Endothelial cell of umbilical vein (primary cell): ENCODE measurements at regions not wholly inside any gene's neighbourhood (a gene's known extent, or its start where the extent isn't known, plus 50 kb on each side); places are given as distances from the start of the nearest gene placed in this dataset.

Experiments used
- BruUV-seq: library from RNA; stranded (reverse); fragments of 400-500 nt; replicated peaks from 2 replicates; lab custom pipeline; 2021; lab: Mats Ljungman, UMichigan
- CTCF ChIA-PET: fragments of 300-600, 350-600 bp; sonication (Branson Sonifier 250); formaldehyde crosslinking; loops from one replicate; lab custom pipeline; 2021; ENCODE audit warnings: antibody characterized with exemption, inconsistent platforms; lab: Charles Lee
- POLR2A ChIA-PET: fragments of 300-600, 350-600 bp; sonication (Branson Sonifier 250); formaldehyde crosslinking; loops from one replicate; lab custom pipeline; 2021; ENCODE audit warnings: antibody characterized with exemption, inconsistent platforms; lab: Charles Lee
- DNase-seq: peaks from one replicate; pipeline ENCODE4 v3.0.0-alpha.2; 2011; ENCODE audit warnings: low read depth, low spot score
- FAIRE-seq: peaks from 2 replicates; lab custom pipeline; 2011; peaks lifted over from hg19 to GRCh38; lab: Jason Lieb, UNC
- H2AFZ ChIP-seq: 2 replicates; pipeline ENCODE4 v1.6.0; 2012; ENCODE audit warnings: low read depth, low read length, control low read depth, inconsistent platforms
- H3K27ac ChIP-seq: 2 replicates; pipeline ENCODE4 v1.5.1; 2011; ENCODE audit warnings: low read depth, mild to moderate bottlenecking, control low read depth, low read length, moderate library complexity; ENCODE audit not compliant: insufficient read depth
- H3K27me3 ChIP-seq, 2 experiments: 2 replicates each; pipeline versions ENCODE4 v1.6.0 to v1.6.1; 2011; ENCODE audit warnings: low read length in 2 of 2, mixed read lengths in 1 of 2; ENCODE audit not compliant: control insufficient read depth in 2 of 2, insufficient read depth in 2 of 2
- H3K36me3 ChIP-seq, 2 experiments: 2 replicates in 1 of 2; 3 replicates in 1 of 2; pipeline ENCODE4 v1.5.1; 2011; ENCODE audit warnings: low read length in 2 of 2, mild to moderate bottlenecking in 1 of 2, moderate library complexity in 1 of 2; ENCODE audit not compliant: control insufficient read depth in 2 of 2, insufficient read depth in 2 of 2; ENCODE audit errors: extremely low read depth in 1 of 2
- H3K4me1 ChIP-seq: 3 replicates; pipeline ENCODE4 v1.5.1; 2011; ENCODE audit warnings: mild to moderate bottlenecking, low read length; ENCODE audit not compliant: control insufficient read depth, insufficient read depth; ENCODE audit errors: extremely low read depth
- H3K4me2 ChIP-seq: 2 replicates; pipeline ENCODE4 v1.6.1; 2011; ENCODE audit warnings: low read length, control low read depth, mixed read lengths; ENCODE audit not compliant: insufficient read depth
- H3K4me3 ChIP-seq, 3 experiments: fragments of 200-600 bp in 1 of 3; sonication (generic), shearing (Covaris generic) in 1 of 3; replicated peaks in 1 of 3; 2 replicates each; pipeline ENCODE4 v1.5.1; 2011 to 2016; ENCODE audit warnings: control low read depth in 3 of 3, low read length in 3 of 3, mild to moderate bottlenecking in 2 of 3, inconsistent platforms in 1 of 3, low read depth in 1 of 3, moderate library complexity in 1 of 3; ENCODE audit not compliant: insufficient read depth in 1 of 3
- H3K79me2 ChIP-seq: 2 replicates; pipeline ENCODE4 v1.6.0; 2012; ENCODE audit warnings: low read length, inconsistent platforms; ENCODE audit not compliant: control insufficient read depth, insufficient read depth
- H3K9ac ChIP-seq: replicated peaks from 2 replicates; pipeline ENCODE3; 2011; ENCODE audit warnings: low read length, control low read depth; ENCODE audit not compliant: insufficient read depth; ENCODE audit errors: extremely low read depth
- H3K9me1 ChIP-seq: replicated peaks from 3 replicates; pipeline ENCODE4 v1.6.0; 2011; ENCODE audit warnings: mild to moderate bottlenecking, low read length; ENCODE audit not compliant: control insufficient read depth, insufficient read depth; ENCODE audit errors: extremely low read depth
- H3K9me3 ChIP-seq: replicated peaks from 2 replicates; pipeline ENCODE4 v1.5.1; 2012; ENCODE audit warnings: low read length, inconsistent platforms; ENCODE audit not compliant: control insufficient read depth, insufficient read depth
- H4K20me1 ChIP-seq: replicated peaks from 2 replicates; pipeline ENCODE3; 2011; ENCODE audit warnings: mild to moderate bottlenecking, low read length; ENCODE audit not compliant: control insufficient read depth, insufficient read depth; ENCODE audit errors: extremely low read depth
- CTCF ChIP-seq, 2 donors: IDR thresholded peaks; 1 replicate in 1 of 2; 2 replicates in 1 of 2; pipeline ENCODE4 v1.5.1; 2011; ENCODE audit warnings: low read length in 2 of 2, mild to moderate bottlenecking in 2 of 2, moderate library complexity in 2 of 2, control low read depth in 1 of 2, inconsistent platforms in 1 of 2, low read depth in 1 of 2; ENCODE audit not compliant: insufficient read depth in 1 of 2; ENCODE audit errors: extremely low read depth in 1 of 2
- EZH2 ChIP-seq: IDR thresholded peaks from 2 replicates; pipeline ENCODE4 v1.6.1; 2012; ENCODE audit warnings: borderline replicate concordance, low read depth, mild to moderate bottlenecking, moderate library complexity, low read length, inconsistent platforms; ENCODE audit not compliant: severe bottlenecking
- FOS ChIP-seq: IDR thresholded peaks from 2 replicates; pipeline ENCODE4 v1.6.1; 2011; ENCODE audit warnings: mild to moderate bottlenecking, low read length, moderate library complexity, borderline replicate concordance; ENCODE audit not compliant: insufficient read depth
- GATA2 ChIP-seq: IDR thresholded peaks from 2 replicates; pipeline ENCODE4 v1.7.0; 2011; ENCODE audit warnings: low read depth, mild to moderate bottlenecking, moderate library complexity, mixed read lengths, low read length; ENCODE audit not compliant: insufficient read length, insufficient read depth
- JUN ChIP-seq: IDR thresholded peaks from 2 replicates; pipeline ENCODE4 v1.6.1; 2011; ENCODE audit warnings: borderline replicate concordance, low read depth; ENCODE audit not compliant: insufficient read length, insufficient read depth
- MYC ChIP-seq: IDR thresholded peaks from one replicate; pipeline ENCODE4 v1.6.1; 2011; ENCODE audit warnings: mild to moderate bottlenecking, low read depth, low read length
- POLR2A ChIP-seq: IDR thresholded peaks from 2 replicates; pipeline ENCODE4 v1.6.1; 2012; ENCODE audit warnings: low read depth, mild to moderate bottlenecking, control low read depth, low read length
- POLR2AphosphoS5 ChIP-seq: IDR thresholded peaks from 2 replicates; pipeline ENCODE4 v1.6.1; 2012; ENCODE audit warnings: low read depth, mild to moderate bottlenecking, control low read depth, low read length, moderate library complexity; ENCODE audit not compliant: insufficient read depth
- dilution Hi-C: fragments of 300-500 bp; cut with MboI; formaldehyde crosslinking; loops from one replicate; pipeline ENCODE4 v1.15.0; 2019; ENCODE audit warnings: low sequenced_read_pairs; ENCODE audit not compliant: extremely low pct_ligation_motif_present
- intact Hi-C: fragments of 100-400 bp; cut with micrococcal nuclease; formaldehyde crosslinking; loops from one replicate; pipeline ENCODE4 v1.10.0; 2022
- TF ChIP-seq, protein P1 (sequence below): IDR thresholded peaks from 2 replicates; pipeline ENCODE4 v1.6.1; 2011; ENCODE audit not compliant: insufficient read depth, insufficient read length

- H3K36me3 ChIP-seq, result no peaks in the 10 kb centered on the region
- no peak overlapping the region for H3K9ac ChIP-seq
- DNase-seq (no peak), FAIRE-seq (no peak)
- no peak overlapping the region for H3K4me2 ChIP-seq
- ChIA-PET POLR2A (no interaction called here), CTCF (no interaction called here)
- no peak overlapping the region for H3K4me3 ChIP-seq
- H3K4me1 ChIP-seq, result no peaks in the 10 kb centered on the region
- no peaks in the 10 kb centered on the region for H3K9me1 ChIP-seq
- no peak overlapping the region for H2AFZ ChIP-seq
- intact Hi-C loops (no loop called here), dilution Hi-C loops (no loop called here)
- TF ChIP-seq POLR2A, result no peak
- TF ChIP-seq FOS, result no peak
- TF ChIP-seq POLR2AphosphoS5, result no peak
- TF ChIP-seq, protein P1, sequence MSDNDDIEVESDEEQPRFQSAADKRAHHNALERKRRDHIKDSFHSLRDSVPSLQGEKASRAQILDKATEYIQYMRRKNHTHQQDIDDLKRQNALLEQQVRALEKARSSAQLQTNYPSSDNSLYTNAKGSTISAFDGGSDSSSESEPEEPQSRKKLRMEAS, result no peak
- TF ChIP-seq MYC, result no peak
- TF ChIP-seq GATA2, result no peak
- no peak for TF ChIP-seq JUN
- BruUV-seq, result no TSS peak
- no peaks in the 10 kb centered on the region for H3K27me3 ChIP-seq
- no peaks in the 10 kb centered on the region for H3K79me2 ChIP-seq
- H3K9me3 ChIP-seq, result no peaks in the 10 kb centered on the region
- H4K20me1 ChIP-seq, result no peaks in the 10 kb centered on the region
- no peak overlapping the region for H3K27ac ChIP-seq
Measured at GRCh38 chr11:92399705-92400104, 175.1 kb downstream of the FAT3 start.

DNA sequence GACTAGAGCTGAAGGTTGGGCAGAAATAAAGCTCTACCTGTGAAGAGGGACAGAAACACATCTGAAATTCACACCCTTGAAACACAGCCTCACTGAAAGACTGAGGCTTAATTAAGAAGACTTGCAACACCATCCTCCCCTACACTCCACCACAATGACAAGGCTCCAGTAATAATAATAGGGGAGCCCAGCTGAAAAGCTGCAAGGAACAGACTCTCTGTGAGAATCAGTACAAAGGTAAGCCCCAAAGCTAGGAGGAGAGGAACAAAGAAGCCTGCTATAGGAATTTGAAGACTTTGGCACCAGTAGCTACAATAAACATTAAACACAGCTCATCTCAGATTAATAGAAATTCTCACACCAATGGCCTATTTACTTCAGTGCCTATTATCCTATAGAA lies 176.9 kb downstream of the FAT3 start:
- no peak overlapping the region for H3K4me3 ChIP-seq

More for the DNA sequence above, 176.9 kb downstream of the FAT3 start:
- BruUV-seq, result no TSS peak
- DNase-seq, result no peak
- Histone ChIP-seq H3K79me2 (no peaks in the 10 kb centered on the region), H3K27me3 (no peaks in the 10 kb centered on the region), H2AFZ (no peak overlapping the region), H3K9ac (no peak overlapping the region), H3K4me2 (no peak overlapping the region), H3K9me1 (no peaks in the 10 kb centered on the region), H3K36me3 (no peaks in the 10 kb centered on the region), H4K20me1 (no peaks in the 10 kb centered on the region), H3K27ac (no peak overlapping the region), H3K9me3 (no peaks in the 10 kb centered on the region), H3K4me1 (no peaks in the 10 kb centered on the region)
- TF ChIP-seq EZH2, result no peak
- no peak for TF ChIP-seq JUN
- no peak for TF ChIP-seq FOS
- no peak for TF ChIP-seq CTCF (IDR thresholded peaks at IDR 0.05; ENCODE audit: extremely low read depth in 1 of 2, insufficient read depth in 1 of 2, low read depth in 1 of 2, low read length in 2 of 2)
- no peak for TF ChIP-seq GATA2
- TF ChIP-seq POLR2AphosphoS5, result no peak
- TF ChIP-seq, protein P1, result no peak
- TF ChIP-seq MYC, result no peak
- no peak for TF ChIP-seq POLR2A
- ChIA-PET CTCF (no interaction called here), POLR2A (no interaction called here)
- intact Hi-C loops, result no loop called here
- dilution Hi-C loops, result no loop called here
- no peak for FAIRE-seq
